BJ (cell line): ENCODE measurements at regions not wholly inside any gene's neighbourhood (a gene's known extent, or its start where the extent isn't known, plus 50 kb on each side); places are given as distances from the start of the nearest gene placed in this dataset.
"Not testable (repeated sequence)": the region's sequence is repeated elsewhere in the genome, so short reads cannot be mapped to it uniquely, and the experiment has no call there.

Source experiments
- CTCF ChIA-PET: fragments of 350-600 bp; formaldehyde crosslinking; extraction: SDS; loops from one replicate; lab custom pipeline; 2021; ENCODE audit warnings: antibody characterized with exemption, inconsistent platforms; lab: Yijun Ruan, JAX
- POLR2A ChIA-PET: fragments of 300-600 bp; sonication (Branson Sonifier 250); formaldehyde crosslinking; extraction: SDS; loops from one replicate; lab custom pipeline; 2021; ENCODE audit warnings: antibody characterized with exemption; lab: Charles Lee
- DNase-seq: peaks from one replicate; pipeline ENCODE4 v3.0.0-alpha.2; 2011; ENCODE audit warnings: low read depth
- H3K27me3 ChIP-seq: 2 replicates; pipeline ENCODE4 v1.6.0; 2011; ENCODE audit warnings: low read length; ENCODE audit not compliant: control insufficient read depth, insufficient read depth
- H3K36me3 ChIP-seq: 2 replicates; pipeline ENCODE4 v1.5.1; 2011; ENCODE audit warnings: low read length; ENCODE audit not compliant: control insufficient read depth, insufficient read depth
- H3K4me3 ChIP-seq: 2 replicates; pipeline ENCODE4 v1.5.1; 2011; ENCODE audit warnings: low read depth, mild to moderate bottlenecking, control low read depth, low read length
- TF ChIP-seq, protein P1 (sequence below): IDR thresholded peaks from 2 replicates; pipeline ENCODE4 v1.5.1; 2011; ENCODE audit warnings: low read depth, mild to moderate bottlenecking, control low read depth, inconsistent platforms, low read length, moderate library complexity; ENCODE audit not compliant: insufficient read depth

DNA sequence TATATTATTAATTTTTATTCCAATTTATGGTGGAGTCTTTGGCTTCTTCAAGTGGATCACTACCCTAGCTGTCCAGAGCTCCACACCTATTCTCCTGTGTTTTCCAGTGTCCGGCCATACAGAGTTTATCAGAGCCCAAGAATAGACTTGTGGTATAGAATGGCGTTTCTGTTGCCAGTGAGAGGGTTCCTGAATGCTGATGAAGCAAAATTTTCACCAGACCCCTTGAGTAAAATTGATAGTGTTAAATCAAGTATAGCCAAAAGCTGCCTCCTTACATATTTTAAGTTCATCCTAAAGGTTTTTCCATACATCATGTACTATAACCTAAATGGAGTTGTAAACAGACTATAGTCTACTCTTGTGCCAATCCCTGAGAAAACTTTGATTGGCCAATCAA is 171.5 kb upstream of the CHL1 start:
- TF ChIP-seq, protein P1, sequence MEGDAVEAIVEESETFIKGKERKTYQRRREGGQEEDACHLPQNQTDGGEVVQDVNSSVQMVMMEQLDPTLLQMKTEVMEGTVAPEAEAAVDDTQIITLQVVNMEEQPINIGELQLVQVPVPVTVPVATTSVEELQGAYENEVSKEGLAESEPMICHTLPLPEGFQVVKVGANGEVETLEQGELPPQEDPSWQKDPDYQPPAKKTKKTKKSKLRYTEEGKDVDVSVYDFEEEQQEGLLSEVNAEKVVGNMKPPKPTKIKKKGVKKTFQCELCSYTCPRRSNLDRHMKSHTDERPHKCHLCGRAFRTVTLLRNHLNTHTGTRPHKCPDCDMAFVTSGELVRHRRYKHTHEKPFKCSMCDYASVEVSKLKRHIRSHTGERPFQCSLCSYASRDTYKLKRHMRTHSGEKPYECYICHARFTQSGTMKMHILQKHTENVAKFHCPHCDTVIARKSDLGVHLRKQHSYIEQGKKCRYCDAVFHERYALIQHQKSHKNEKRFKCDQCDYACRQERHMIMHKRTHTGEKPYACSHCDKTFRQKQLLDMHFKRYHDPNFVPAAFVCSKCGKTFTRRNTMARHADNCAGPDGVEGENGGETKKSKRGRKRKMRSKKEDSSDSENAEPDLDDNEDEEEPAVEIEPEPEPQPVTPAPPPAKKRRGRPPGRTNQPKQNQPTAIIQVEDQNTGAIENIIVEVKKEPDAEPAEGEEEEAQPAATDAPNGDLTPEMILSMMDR, result no peak
- POLR2A ChIA-PET, result no interaction called here
- Histone ChIP-seq H3K36me3 (no peaks in the 10 kb centered on the region), H3K27me3 (no peaks in the 10 kb centered on the region), H3K4me3 (no peak overlapping the region)
- no peak for DNase-seq
- CTCF ChIA-PET, result no interaction called here

DNA sequence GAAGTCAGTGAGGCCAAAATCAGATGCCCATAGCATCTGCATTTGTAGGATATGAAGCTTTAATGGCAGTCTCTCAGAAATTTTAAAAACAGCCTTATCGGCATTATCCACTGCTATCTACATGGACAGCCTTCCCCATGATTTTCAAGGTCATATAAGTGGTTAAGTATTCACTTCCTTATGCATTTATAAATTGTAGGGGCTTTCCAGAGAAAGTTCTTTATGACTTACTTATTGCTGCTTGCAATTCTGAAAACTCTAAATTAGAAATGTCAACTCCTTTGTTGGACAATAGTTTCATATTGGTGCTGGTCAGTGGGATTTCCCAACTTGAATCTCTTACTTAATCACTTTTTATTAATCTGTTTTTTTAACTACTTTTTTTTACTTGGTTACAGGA is 160.6 kb upstream of the CHL1 start:
- H3K27me3 ChIP-seq, DNase-seq, H3K4me3 ChIP-seq, POLR2A ChIA-PET, CTCF ChIA-PET, H3K36me3 ChIP-seq: not testable (repeated sequence)

DNA sequence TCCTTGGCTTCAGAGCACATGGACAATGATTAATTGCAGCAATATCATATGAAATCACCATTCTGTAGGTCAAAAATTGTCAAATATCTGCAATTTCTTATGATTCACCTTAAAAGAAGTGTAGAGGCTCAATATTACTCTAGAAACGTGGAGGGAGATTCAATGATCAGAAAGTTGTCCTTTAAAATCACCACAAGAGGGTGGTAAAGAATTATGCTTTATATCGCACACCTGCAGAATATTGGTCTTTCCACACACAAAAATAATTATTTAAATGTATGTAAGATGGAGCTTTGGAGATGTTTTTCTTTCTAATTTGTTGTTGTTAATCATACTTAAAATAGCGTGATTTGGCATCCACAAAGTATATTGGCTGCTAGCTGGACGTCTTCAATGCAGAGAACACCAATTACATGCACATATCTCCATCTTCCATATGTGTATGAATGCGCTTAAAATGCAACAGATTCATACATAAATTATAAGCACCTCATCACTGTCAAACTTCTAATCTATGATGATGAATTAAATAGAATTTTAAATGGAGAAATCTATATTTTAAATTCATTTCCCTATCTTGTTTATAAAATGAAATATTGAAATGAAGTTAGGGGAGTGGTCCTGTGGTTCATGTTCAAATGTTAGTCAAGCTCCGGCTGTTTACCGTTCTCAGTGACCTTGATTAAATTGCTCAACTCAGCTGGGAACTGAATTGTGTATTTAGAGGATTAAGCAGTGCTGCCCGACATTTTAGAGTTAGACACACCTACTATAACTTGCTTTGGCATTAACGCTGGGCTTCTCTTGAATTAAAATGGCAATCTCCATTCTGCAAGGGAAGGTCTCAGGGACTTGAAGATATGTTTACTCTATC is 153.5 kb upstream of the CHL1 start:
- DNase-seq, H3K36me3 ChIP-seq, CTCF ChIA-PET, H3K4me3 ChIP-seq, H3K27me3 ChIP-seq, POLR2A ChIA-PET: not testable (repeated sequence)

DNA sequence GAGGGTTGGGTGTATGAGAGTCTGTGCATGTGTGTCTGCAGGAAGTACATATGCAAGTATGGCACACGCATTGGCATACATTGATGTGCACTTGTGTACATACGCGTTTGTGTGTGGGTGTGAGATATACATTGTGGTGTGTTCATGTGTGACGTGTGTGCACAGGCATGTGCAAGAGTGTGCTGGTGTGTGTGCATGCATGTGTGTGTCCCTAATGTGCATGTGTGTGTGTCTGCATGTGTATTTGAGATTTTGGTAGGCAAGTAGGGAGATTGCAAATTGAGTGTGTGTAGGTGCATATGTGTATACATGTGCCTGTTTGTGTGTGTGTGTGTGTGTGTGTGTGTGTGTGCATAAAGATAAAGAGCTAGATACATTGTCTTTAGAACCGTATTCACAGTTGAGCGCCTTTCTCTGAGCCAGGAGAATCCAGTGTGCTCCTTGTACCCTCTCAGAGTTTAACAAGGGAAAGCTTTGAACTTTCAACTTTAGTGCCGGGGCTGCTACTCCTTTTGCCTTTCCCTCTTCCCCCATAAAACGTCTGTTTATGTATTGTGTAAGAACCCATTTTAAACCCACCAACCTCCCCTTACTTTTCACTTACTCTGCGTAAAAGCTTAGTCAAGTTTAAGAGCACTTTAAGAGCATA is 152.4 kb upstream of the CHL1 start:
- TF ChIP-seq, protein P1, result no peak
- no peak overlapping the region for H3K4me3 ChIP-seq
- H3K36me3 ChIP-seq, result no peaks in the 10 kb centered on the region
- H3K27me3 ChIP-seq, result no peaks in the 10 kb centered on the region
- POLR2A ChIA-PET, result no interaction called here
- DNase-seq, result no peak
- CTCF ChIA-PET, result no interaction called here

DNA sequence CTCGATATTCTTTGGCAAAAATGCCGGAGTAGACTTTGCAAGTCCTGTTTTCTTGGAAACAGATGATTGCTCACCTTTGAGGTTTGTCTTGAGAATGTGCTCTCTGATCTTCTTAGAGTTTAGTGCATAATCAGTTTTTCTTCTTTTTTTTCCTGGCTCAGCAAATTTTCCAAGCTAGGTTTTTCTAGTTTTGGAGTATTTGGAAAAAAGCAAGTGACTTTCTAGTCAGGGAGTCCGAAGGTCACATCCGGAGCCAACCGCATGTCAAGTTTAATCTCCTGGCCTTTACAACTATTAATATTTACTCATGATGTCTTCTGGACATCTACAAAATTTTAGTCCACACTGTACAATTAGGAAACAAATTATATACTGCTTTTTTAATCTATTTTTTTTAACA is 151.6 kb upstream of the CHL1 start:
- H3K4me3 ChIP-seq, H3K27me3 ChIP-seq, CTCF ChIA-PET, H3K36me3 ChIP-seq, POLR2A ChIA-PET, DNase-seq: not testable (repeated sequence)

DNA sequence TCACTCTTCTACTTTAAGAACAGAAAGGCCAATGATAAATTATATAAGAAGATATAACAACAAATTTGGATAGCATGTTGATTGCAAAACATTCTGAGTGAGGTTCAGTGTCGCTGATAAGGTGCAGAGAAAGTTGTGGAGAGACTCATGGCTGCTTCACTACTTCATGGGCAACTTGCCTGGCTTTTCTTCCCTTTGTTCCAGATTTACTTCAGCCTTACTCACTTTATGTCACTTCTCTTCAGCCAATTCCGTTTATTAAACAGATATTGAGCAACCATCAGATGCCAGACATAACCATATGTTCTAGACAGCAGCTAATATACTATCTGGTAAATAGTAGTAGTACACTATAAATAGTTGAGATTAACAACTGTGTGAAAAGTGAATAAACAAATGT is 150.0 kb upstream of the CHL1 start:
- POLR2A ChIA-PET, result no interaction called here
- H3K27me3 ChIP-seq, result no peaks in the 10 kb centered on the region
- TF ChIP-seq, protein P1, result no peak
- H3K36me3 ChIP-seq, result no peaks in the 10 kb centered on the region
- DNase-seq, result no peak
- no peak overlapping the region for H3K4me3 ChIP-seq
- CTCF ChIA-PET, result no interaction called here

DNA sequence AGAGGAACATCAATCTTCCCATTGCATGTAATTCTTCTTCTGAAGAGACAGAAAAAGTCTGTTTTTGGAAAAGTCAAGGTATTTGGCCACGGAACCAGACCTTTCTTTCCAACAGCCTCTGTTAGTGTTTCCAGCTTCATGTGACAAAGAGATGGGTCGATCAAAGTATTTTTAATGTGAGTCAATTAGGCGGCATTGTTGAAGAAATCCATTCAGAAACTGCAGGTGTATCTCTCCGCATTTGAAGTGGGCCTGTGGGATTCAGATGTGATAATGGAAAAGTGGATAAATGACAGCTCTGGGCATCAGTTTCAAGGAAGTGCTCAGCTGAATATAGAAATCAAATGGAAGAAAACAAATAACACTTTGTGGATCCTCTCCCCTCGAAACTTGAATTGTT is 143.1 kb upstream of the CHL1 start:
- DNase-seq, H3K27me3 ChIP-seq, H3K4me3 ChIP-seq, POLR2A ChIA-PET, H3K36me3 ChIP-seq, CTCF ChIA-PET: not testable (repeated sequence)
